ENCODE measurements at regions not wholly inside any gene's neighbourhood (a gene's known extent, or its start where the extent isn't known, plus 50 kb on each side); places are given as distances from the start of the nearest gene placed in this dataset.
"Not testable (repeated sequence)": the region's sequence is repeated elsewhere in the genome, so short reads cannot be mapped to it uniquely, and the experiment has no call there.

GRCh38 chr1:100791586-100791985 is 72.0 kb downstream of the VCAM1 start:
- DNase-seq = no peak

GRCh38 chr1:100793659-100794058 is 74.1 kb downstream of the VCAM1 start:
- DNase-seq = no peak

- peak; percentile 66 for DNase-seq
Measured at GRCh38 chr1:100794748-100795645, 75.5 kb downstream of the VCAM1 start.

- DNase-seq = no peak
Measured at GRCh38 chr1:100795646-100795985, 76.1 kb downstream of the VCAM1 start.

GRCh38 chr1:100796046-100796445 is 76.5 kb downstream of the VCAM1 start:
- DNase-seq = no peak

GRCh38 chr1:100799548-100799947 is 80.0 kb downstream of the VCAM1 start:
- no peak for DNase-seq

GRCh38 chr1:100799954-100800612 is 80.5 kb downstream of the VCAM1 start:
- no peak for DNase-seq

GRCh38 chr1:100801256-100801655 is 81.7 kb downstream of the VCAM1 start:
- not testable (repeated sequence) for DNase-seq

- not testable (repeated sequence) for DNase-seq
Measured at GRCh38 chr1:100803280-100803679, 83.7 kb downstream of the VCAM1 start.

GRCh38 chr1:100806601-100807000 is 87.1 kb downstream of the VCAM1 start:
- no peak for DNase-seq

GRCh38 chr1:100810360-100810759 is 84.3 kb downstream of the EXTL2 start:
- peak; percentile 26 for DNase-seq

- DNase-seq = no peak
Measured at GRCh38 chr1:100811808-100812207, 82.8 kb downstream of the EXTL2 start.

- not testable (repeated sequence) for DNase-seq
Measured at GRCh38 chr1:100814938-100815337, 79.7 kb downstream of the EXTL2 start.

GRCh38 chr1:100816049-100816448 is 78.6 kb downstream of the EXTL2 start:
- no peak for DNase-seq

- DNase-seq = not testable (repeated sequence)
Measured at GRCh38 chr1:100820195-100820594, 74.4 kb downstream of the EXTL2 start.

GRCh38 chr1:100821919-100822318 is 72.7 kb downstream of the EXTL2 start:
- DNase-seq = not testable (repeated sequence)
